ENCODE measurements at regions not wholly inside any gene's neighbourhood (a gene's known extent, or its start where the extent isn't known, plus 50 kb on each side); places are given as distances from the start of the nearest gene placed in this dataset.

- TF ChIP-seq CTCF (IDR thresholded peaks at IDR 0.05): no peak
- Mint-ChIP-seq H3K36me3 (ENCODE audit: low read depth) (no peaks in the 10 kb centered on the region), H3K4me1 (no peaks in the 10 kb centered on the region), H3K27me3 (peaks cover 3% of the 10 kb centered on the region), H3K27ac (no peak overlapping the region), H3K9me3 (no peaks in the 10 kb centered on the region), H3K4me3 (no peak overlapping the region)
- no peak for ATAC-seq (ENCODE audit: low read depth)
- ChIA-PET CTCF (no interaction called here), POLR2A (no interaction called here)
- intact Hi-C loops (cut with micrococcal nuclease): no loop called here
- no peak for DNase-seq
Observed at GRCh38 chr1:229194096-229194495, 76.8 kb upstream of the RAB4A start.

GRCh38 chr1:229195246-229195645, 75.7 kb upstream of the RAB4A start:
- DNase-seq (no peak), ATAC-seq (ENCODE audit: low read depth) (no peak)
- Mint-ChIP-seq H3K9me3 (no peaks in the 10 kb centered on the region), H3K4me3 (no peak overlapping the region), H3K4me1 (peaks cover 8% of the 10 kb centered on the region), H3K27me3 (peaks cover 3% of the 10 kb centered on the region), H3K27ac (no peak overlapping the region), H3K36me3 (ENCODE audit: low read depth) (no peaks in the 10 kb centered on the region)
- intact Hi-C loops (cut with micrococcal nuclease): no loop called here
- CTCF ChIA-PET: no interaction called here
- TF ChIP-seq CTCF (IDR thresholded peaks at IDR 0.05): no peak
- POLR2A ChIA-PET: no interaction called here

- DNase-seq: no peak
- ATAC-seq (ENCODE audit: low read depth): no peak
- Mint-ChIP-seq H3K27ac (no peak overlapping the region), H3K36me3 (ENCODE audit: low read depth) (no peaks in the 10 kb centered on the region), H3K4me3 (no peak overlapping the region), H3K9me3 (no peaks in the 10 kb centered on the region), H3K27me3 (peaks cover 3% of the 10 kb centered on the region), H3K4me1 (peaks cover 8% of the 10 kb centered on the region)
- ChIA-PET POLR2A (no interaction called here), CTCF (no interaction called here)
- TF ChIP-seq CTCF (IDR thresholded peaks at IDR 0.05): no peak
- intact Hi-C loops (cut with micrococcal nuclease): no loop called here
Observed at GRCh38 chr1:229196404-229197264, 74.3 kb upstream of the RAB4A start.

GRCh38 chr1:229197265-229197585, 73.7 kb upstream of the RAB4A start:
- POLR2A ChIA-PET: no interaction called here
- no peaks in the 10 kb centered on the region for H3K36me3 Mint-ChIP-seq (ENCODE audit: low read depth)

More at GRCh38 chr1:229197265-229197585, 73.7 kb upstream of the RAB4A start:
- Mint-ChIP-seq H3K27ac (no peak overlapping the region), H3K4me1 (peaks cover 8% of the 10 kb centered on the region), H3K27me3 (peaks cover 3% of the 10 kb centered on the region), H3K4me3 (no peak overlapping the region), H3K9me3 (no peaks in the 10 kb centered on the region)
- no peak for DNase-seq
- intact Hi-C loops (cut with micrococcal nuclease): no loop called here
- ATAC-seq (ENCODE audit: low read depth): no peak
- CTCF ChIA-PET: no interaction called here
- no peak for TF ChIP-seq CTCF (IDR thresholded peaks at IDR 0.05)

Data from activated B cell treated with CpG ODN at 0.5 μM for 24 hours (primary cell).